Esophagus muscularis mucosa (tissue), 4 donors: ENCODE measurements at regions not wholly inside any gene's neighbourhood (a gene's known extent, or its start where the extent isn't known, plus 50 kb on each side); places are given as distances from the start of the nearest gene placed in this dataset.

Experiments
- CTCF ChIP-seq, 3 experiments: fragments of 200-600 bp in 2 of 3; fragments of 450-650 bp in 1 of 3; sonication (generic) in 2 of 3; IDR thresholded peaks; one replicate each; pipeline ENCODE4 v1.5.1; 2017 to 2019; ENCODE audit warnings: antibody characterized with exemption in 3 of 3, mild to moderate bottlenecking in 2 of 3, moderate library complexity in 1 of 3
- EP300 ChIP-seq: sonication (generic); formaldehyde crosslinking; IDR thresholded peaks from one replicate; pipeline ENCODE4 v1.6.1; 2017; ENCODE audit warnings: antibody characterized with exemption
- POLR2A ChIP-seq: fragments of 450-650 bp; IDR thresholded peaks from one replicate; pipeline ENCODE4 v1.6.1; 2017; ENCODE audit warnings: antibody characterized with exemption, moderate library complexity, mild to moderate bottlenecking, low read depth
- POLR2AphosphoS5 ChIP-seq, 2 donors: sonication (generic); formaldehyde crosslinking; IDR thresholded peaks; one replicate each; pipeline ENCODE4 v1.6.1; 2017; ENCODE audit warnings: antibody characterized with exemption in 2 of 2

- no peak for TF ChIP-seq CTCF (IDR thresholded peaks at IDR 0.05)
- no peak for TF ChIP-seq POLR2A
- TF ChIP-seq POLR2AphosphoS5 (IDR thresholded peaks at IDR 0.05) = no peak
- no peak for TF ChIP-seq EP300
These were observed 1513.6 kb upstream of the SEL1L start for GRCh38 chr14:83047059-83047830.
